ENCODE measurements at regions not wholly inside any gene's neighbourhood (a gene's known extent, or its start where the extent isn't known, plus 50 kb on each side); places are given as distances from the start of the nearest gene placed in this dataset.
"Not testable (repeated sequence)": the region's sequence is repeated elsewhere in the genome, so short reads cannot be mapped to it uniquely, and the experiment has no call there.

DNA sequence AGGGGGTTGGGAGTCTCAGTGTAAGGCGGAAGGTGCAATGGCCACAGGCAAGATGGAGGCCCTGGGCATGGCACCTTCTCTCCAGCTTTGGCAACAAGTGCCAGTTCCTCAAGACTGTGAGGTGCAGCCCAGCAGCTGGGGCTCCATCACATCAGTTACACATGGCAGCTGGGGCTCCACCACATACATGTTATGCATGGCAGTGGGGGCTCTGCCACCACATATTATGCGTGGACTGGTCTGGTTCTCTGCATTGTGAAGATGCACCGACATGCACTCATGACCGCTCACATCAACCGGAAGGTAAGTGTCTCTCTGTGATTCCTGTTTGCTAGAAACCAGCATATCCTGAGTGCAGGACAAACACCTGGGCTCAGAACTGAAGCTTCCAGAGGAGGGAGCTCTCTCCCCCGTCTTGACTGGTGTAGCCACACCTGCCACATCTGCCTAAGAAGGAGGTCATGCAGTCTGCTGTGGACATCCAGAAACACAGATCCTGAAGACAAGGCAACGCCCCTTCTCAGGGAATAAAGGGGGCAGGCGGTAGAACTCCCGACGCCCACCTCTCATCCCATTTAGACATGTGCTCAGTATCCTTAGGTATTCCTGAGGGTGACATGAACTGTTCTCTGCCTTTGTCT, 104.1 kb upstream of the TMPRSS2 start:
- peaks cover 7 to 10% of the 10 kb centered on the region in 2 donors for H3K4me1 ChIP-seq (ENCODE audit: control insufficient read depth in 2 of 2, insufficient read depth in 1 of 2, low read depth in 1 of 2, low read length in 2 of 2)
- H3K4me2 ChIP-seq (ENCODE audit: insufficient read depth, low read length, poor library complexity, severe bottlenecking): no peak overlapping the region
- no peak overlapping the region for H2BK15ac ChIP-seq (ENCODE audit: low read length)
- peaks cover 0 to 3% (median 0%) of the 10 kb centered on the region in 3 experiments for H3K27me3 ChIP-seq (ENCODE audit: control insufficient read depth in 3 of 3, insufficient read depth in 3 of 3, low read depth in 1 of 3, low read length in 3 of 3)
- H3K23ac ChIP-seq (ENCODE audit: low read depth, low read length, poor library complexity): no peak overlapping the region
- no peak overlapping the region for H3K18ac ChIP-seq (ENCODE audit: low read length)
- no peak overlapping the region for H2AK5ac ChIP-seq (ENCODE audit: low read depth, low read length)
- no peak overlapping the region for H4K91ac ChIP-seq (ENCODE audit: low read depth, low read length, poor library complexity)
- no peak for DNase-seq (ENCODE audit: low spot score)
- no peak overlapping the region for H3K14ac ChIP-seq (ENCODE audit: low read length)
- H4K8ac ChIP-seq (ENCODE audit: low read depth, low read length): no peak overlapping the region
- H3K4me3 ChIP-seq (ENCODE audit: low read length in 2 of 2): no peak overlapping the region
- H3K27ac ChIP-seq (replicated peaks; ENCODE audit: low read length): no peak overlapping the region
- H3K79me1 ChIP-seq (ENCODE audit: low read depth, low read length): no peaks in the 10 kb centered on the region
- no CpG with 5 or more reads among the region's 10 CpGs for WGBS, 2 donors (ENCODE audit: extremely low coverage in 2 of 2, insufficient read length in 2 of 2, insufficient replicate concordance in 1 of 2)
- no peak overlapping the region for H3K4ac ChIP-seq (ENCODE audit: low read length)
- H2BK12ac ChIP-seq (ENCODE audit: low read length): no peak overlapping the region
- no peak overlapping the region for H2BK5ac ChIP-seq (ENCODE audit: low read length)
- peak overlapping the region; percentile 75 for H2AFZ ChIP-seq (ENCODE audit: low read length)
- H3K9me3 ChIP-seq (replicated peaks in 1 of 2; ENCODE audit: control insufficient read depth in 2 of 2, insufficient read depth in 1 of 2, low read depth in 1 of 2, low read length in 2 of 2): no peaks in the 10 kb centered on the region
- no peak overlapping the region for H2BK120ac ChIP-seq (ENCODE audit: low read depth, low read length)
- H3K36me3 ChIP-seq (replicated peaks in 1 of 2; ENCODE audit: control insufficient read depth in 2 of 2, insufficient read depth in 2 of 2, low read length in 2 of 2): no peaks in the 10 kb centered on the region
- no peak overlapping the region for H3K9ac ChIP-seq (ENCODE audit: low read depth, low read length, poor library complexity)

DNA sequence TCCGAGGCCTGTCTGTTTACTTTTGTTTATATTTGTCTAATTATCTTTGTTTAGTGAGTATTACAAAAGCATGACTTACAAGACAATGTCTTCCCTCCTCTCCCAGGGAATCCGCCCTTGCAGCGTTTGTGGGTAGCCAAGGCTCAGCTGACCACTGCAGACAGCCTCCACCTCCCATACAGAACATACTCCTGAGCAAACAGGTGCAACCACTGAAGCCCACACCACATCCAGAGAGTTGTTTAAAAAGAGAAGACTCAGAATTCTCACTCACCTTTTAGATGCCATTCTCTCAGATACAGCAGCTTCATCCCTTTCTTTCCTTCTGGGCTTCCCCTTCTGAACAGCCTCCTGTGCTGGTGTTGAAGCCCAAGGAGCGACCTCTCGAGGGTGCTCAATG, 103.5 kb upstream of the TMPRSS2 start:
- H3K4ac ChIP-seq (ENCODE audit: low read length): no peak overlapping the region
- no peak overlapping the region for H4K8ac ChIP-seq (ENCODE audit: low read depth, low read length)
- H2BK15ac ChIP-seq (ENCODE audit: low read length): no peak overlapping the region
- no peak overlapping the region for H3K4me3 ChIP-seq (ENCODE audit: low read length in 2 of 2)
- H2BK12ac ChIP-seq (ENCODE audit: low read length): no peak overlapping the region
- H3K4me2 ChIP-seq (ENCODE audit: insufficient read depth, low read length, poor library complexity, severe bottlenecking): no peak overlapping the region
- no peak overlapping the region for H3K9ac ChIP-seq (ENCODE audit: low read depth, low read length, poor library complexity)
- H3K4me1 ChIP-seq (ENCODE audit: control insufficient read depth in 2 of 2, insufficient read depth in 1 of 2, low read depth in 1 of 2, low read length in 2 of 2): peaks cover 7 to 10% of the 10 kb centered on the region in 2 donors
- H3K14ac ChIP-seq (ENCODE audit: low read length): no peak overlapping the region
- H2AFZ ChIP-seq (ENCODE audit: low read length): no peak overlapping the region
- no peaks in the 10 kb centered on the region for H3K9me3 ChIP-seq (replicated peaks in 1 of 2; ENCODE audit: control insufficient read depth in 2 of 2, insufficient read depth in 1 of 2, low read depth in 1 of 2, low read length in 2 of 2)
- no CpG with 5 or more reads among the region's 5 CpGs for WGBS, 2 donors (ENCODE audit: extremely low coverage in 2 of 2, insufficient read length in 2 of 2, insufficient replicate concordance in 1 of 2)
- no peak overlapping the region for H2BK5ac ChIP-seq (ENCODE audit: low read length)
- H3K79me1 ChIP-seq (ENCODE audit: low read depth, low read length): no peaks in the 10 kb centered on the region
- H2BK120ac ChIP-seq (ENCODE audit: low read depth, low read length): no peak overlapping the region
- H2AK5ac ChIP-seq (ENCODE audit: low read depth, low read length): no peak overlapping the region
- H3K27me3 ChIP-seq (ENCODE audit: control insufficient read depth in 3 of 3, insufficient read depth in 3 of 3, low read depth in 1 of 3, low read length in 3 of 3): peaks cover 0 to 3% (median 0%) of the 10 kb centered on the region in 3 experiments
- no peak overlapping the region for H3K27ac ChIP-seq (replicated peaks; ENCODE audit: low read length)
- no peak for DNase-seq (ENCODE audit: low spot score)
- H4K91ac ChIP-seq (ENCODE audit: low read depth, low read length, poor library complexity): no peak overlapping the region
- H3K36me3 ChIP-seq (replicated peaks in 1 of 2; ENCODE audit: control insufficient read depth in 2 of 2, insufficient read depth in 2 of 2, low read length in 2 of 2): no peaks in the 10 kb centered on the region
- no peak overlapping the region for H3K18ac ChIP-seq (ENCODE audit: low read length)
- H3K23ac ChIP-seq (ENCODE audit: low read depth, low read length, poor library complexity): no peak overlapping the region

DNA sequence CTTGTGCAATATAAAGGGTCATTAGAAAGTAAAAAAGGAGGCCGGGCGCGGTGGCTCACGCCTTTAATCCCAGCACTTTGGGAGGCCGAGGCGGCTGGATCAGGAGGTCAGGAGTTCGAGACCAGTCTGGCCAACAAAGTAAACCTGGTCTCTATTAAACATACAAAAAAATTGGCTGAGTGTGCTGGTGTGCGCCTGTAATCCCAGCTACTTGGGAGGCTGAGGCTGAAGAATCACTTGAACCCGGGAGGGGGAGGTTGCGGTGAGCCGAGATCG, 102.8 kb upstream of the TMPRSS2 start:
- not testable (repeated sequence) for H2BK12ac ChIP-seq (ENCODE audit: low read length); H3K14ac ChIP-seq (ENCODE audit: low read length); H2BK120ac ChIP-seq (ENCODE audit: low read depth, low read length); H4K91ac ChIP-seq (ENCODE audit: low read depth, low read length, poor library complexity); DNase-seq (ENCODE audit: low spot score); H3K9ac ChIP-seq (ENCODE audit: low read depth, low read length, poor library complexity); H3K36me3 ChIP-seq (replicated peaks in 1 of 2; ENCODE audit: control insufficient read depth in 2 of 2, insufficient read depth in 2 of 2, low read length in 2 of 2); H2BK5ac ChIP-seq (ENCODE audit: low read length); H3K27ac ChIP-seq (replicated peaks; ENCODE audit: low read length); H3K27me3 ChIP-seq (ENCODE audit: control insufficient read depth in 3 of 3, insufficient read depth in 3 of 3, low read depth in 1 of 3, low read length in 3 of 3); H4K8ac ChIP-seq (ENCODE audit: low read depth, low read length); H2AK5ac ChIP-seq (ENCODE audit: low read depth, low read length); H2BK15ac ChIP-seq (ENCODE audit: low read length); H3K79me1 ChIP-seq (ENCODE audit: low read depth, low read length); H3K4me3 ChIP-seq (ENCODE audit: low read length in 2 of 2); H3K4me2 ChIP-seq (ENCODE audit: insufficient read depth, low read length, poor library complexity, severe bottlenecking); H3K9me3 ChIP-seq (replicated peaks in 1 of 2; ENCODE audit: control insufficient read depth in 2 of 2, insufficient read depth in 1 of 2, low read depth in 1 of 2, low read length in 2 of 2); H3K23ac ChIP-seq (ENCODE audit: low read depth, low read length, poor library complexity); H2AFZ ChIP-seq (ENCODE audit: low read length); H3K18ac ChIP-seq (ENCODE audit: low read length); H3K4ac ChIP-seq (ENCODE audit: low read length)
- no CpG with 5 or more reads among the region's 12 CpGs for WGBS, 2 donors (ENCODE audit: extremely low coverage in 2 of 2, insufficient read length in 2 of 2, insufficient replicate concordance in 1 of 2)
- peaks cover 7 to 12% of the 10 kb centered on the region in 2 donors for H3K4me1 ChIP-seq (ENCODE audit: control insufficient read depth in 2 of 2, insufficient read depth in 1 of 2, low read depth in 1 of 2, low read length in 2 of 2)

DNA sequence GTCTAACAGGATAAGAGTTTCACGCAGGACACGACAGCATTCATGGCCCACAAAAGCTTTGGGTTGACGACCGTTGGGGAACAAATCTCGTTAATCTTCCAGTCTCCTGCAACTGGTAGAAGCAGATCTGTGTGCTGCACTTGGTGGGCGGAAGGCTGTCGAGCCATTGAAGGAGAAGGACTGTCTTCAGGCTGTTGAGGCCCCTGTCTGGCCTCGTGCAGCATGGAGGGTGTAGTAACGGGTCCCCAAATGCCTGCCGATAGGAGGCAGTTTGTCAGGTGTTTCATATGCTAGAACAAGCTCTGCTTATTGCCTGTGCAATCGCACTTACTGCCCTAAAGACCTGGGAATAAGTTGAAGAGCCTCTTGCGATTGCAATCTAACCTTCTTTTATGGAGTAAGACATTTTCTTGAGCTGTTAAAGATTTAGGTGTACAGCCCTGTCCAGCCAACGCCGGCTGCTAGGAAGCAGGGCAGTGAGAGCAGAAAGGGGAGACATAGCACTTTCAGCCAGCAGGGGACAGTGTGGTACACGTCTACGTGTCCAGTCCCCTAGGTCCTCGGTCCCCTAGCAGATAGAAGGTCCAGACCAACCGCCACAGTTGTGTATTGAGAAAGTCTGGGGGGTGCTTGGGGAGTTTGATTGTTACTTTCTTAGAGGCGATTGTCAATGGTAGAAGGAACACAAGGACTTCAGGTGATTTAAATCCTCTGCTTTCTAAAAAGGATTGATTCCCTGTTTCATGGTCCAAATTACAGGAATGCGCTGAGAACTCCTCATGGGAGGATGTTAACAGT, 102.3 kb upstream of the TMPRSS2 start:
- no peak overlapping the region for H3K18ac ChIP-seq (ENCODE audit: low read length)
- no peak overlapping the region for H2AFZ ChIP-seq (ENCODE audit: low read length)
- WGBS, 2 donors (ENCODE audit: extremely low coverage in 2 of 2, insufficient read length in 2 of 2, insufficient replicate concordance in 1 of 2): no CpG with 5 or more reads among the region's 20 CpGs

More for the DNA sequence above, 102.3 kb upstream of the TMPRSS2 start:
- H3K4me3 ChIP-seq (ENCODE audit: low read length in 2 of 2): no peak overlapping the region
- no peaks in the 10 kb centered on the region for H3K27me3 ChIP-seq (ENCODE audit: control insufficient read depth in 3 of 3, insufficient read depth in 3 of 3, low read depth in 1 of 3, low read length in 3 of 3)
- no peak overlapping the region for H3K4me2 ChIP-seq (ENCODE audit: insufficient read depth, low read length, poor library complexity, severe bottlenecking)
- no peak overlapping the region for H4K91ac ChIP-seq (ENCODE audit: low read depth, low read length, poor library complexity)
- H3K27ac ChIP-seq (replicated peaks; ENCODE audit: low read length): no peak overlapping the region
- no peak overlapping the region for H3K9ac ChIP-seq (ENCODE audit: low read depth, low read length, poor library complexity)
- H2BK5ac ChIP-seq (ENCODE audit: low read length): no peak overlapping the region
- no peak overlapping the region for H2AK5ac ChIP-seq (ENCODE audit: low read depth, low read length)
- no peak overlapping the region for H3K23ac ChIP-seq (ENCODE audit: low read depth, low read length, poor library complexity)
- no peak overlapping the region for H3K14ac ChIP-seq (ENCODE audit: low read length)
- no peaks in the 10 kb centered on the region for H3K9me3 ChIP-seq (replicated peaks in 1 of 2; ENCODE audit: control insufficient read depth in 2 of 2, insufficient read depth in 1 of 2, low read depth in 1 of 2, low read length in 2 of 2)
- H3K79me1 ChIP-seq (ENCODE audit: low read depth, low read length): no peaks in the 10 kb centered on the region
- no peak overlapping the region for H3K4ac ChIP-seq (ENCODE audit: low read length)
- no peak overlapping the region for H2BK120ac ChIP-seq (ENCODE audit: low read depth, low read length)
- H3K36me3 ChIP-seq (replicated peaks in 1 of 2; ENCODE audit: control insufficient read depth in 2 of 2, insufficient read depth in 2 of 2, low read length in 2 of 2): no peaks in the 10 kb centered on the region
- H2BK12ac ChIP-seq (ENCODE audit: low read length): no peak overlapping the region
- H3K4me1 ChIP-seq (ENCODE audit: control insufficient read depth in 2 of 2, insufficient read depth in 1 of 2, low read depth in 1 of 2, low read length in 2 of 2): peaks cover 7 to 15% of the 10 kb centered on the region in 2 donors
- no peak overlapping the region for H2BK15ac ChIP-seq (ENCODE audit: low read length)
- no peak for DNase-seq (ENCODE audit: low spot score)
- H4K8ac ChIP-seq (ENCODE audit: low read depth, low read length): no peak overlapping the region

Data from neuronal stem cell (in vitro differentiated cells).